Frontal cortex (tissue), 3 donors: ENCODE measurements at regions not wholly inside any gene's neighbourhood (a gene's known extent, or its start where the extent isn't known, plus 50 kb on each side); places are given as distances from the start of the nearest gene placed in this dataset.
"Not testable (repeated sequence)": the region's sequence is repeated elsewhere in the genome, so short reads cannot be mapped to it uniquely, and the experiment has no call there.

Experiments used
- DNase-seq, 2 donors: peaks; one replicate each; pipeline ENCODE4 v3.0.0; 2012; ENCODE audit warnings: low spot score in 2 of 2
- FAIRE-seq: peaks from 2 replicates; lab custom pipeline; 2012; peaks lifted over from hg19 to GRCh38; lab: Jason Lieb, UNC
- donor health status: control.
- donor health status: control.
- donor health status: control.

GRCh38 chr9:39632071-39632470 is 276.6 kb downstream of the SPATA31A1 start:
- not testable (repeated sequence) for FAIRE-seq, DNase-seq

GRCh38 chr9:39649029-39649428 is 293.6 kb downstream of the SPATA31A1 start:
- not testable (repeated sequence) for DNase-seq, FAIRE-seq

DNA sequence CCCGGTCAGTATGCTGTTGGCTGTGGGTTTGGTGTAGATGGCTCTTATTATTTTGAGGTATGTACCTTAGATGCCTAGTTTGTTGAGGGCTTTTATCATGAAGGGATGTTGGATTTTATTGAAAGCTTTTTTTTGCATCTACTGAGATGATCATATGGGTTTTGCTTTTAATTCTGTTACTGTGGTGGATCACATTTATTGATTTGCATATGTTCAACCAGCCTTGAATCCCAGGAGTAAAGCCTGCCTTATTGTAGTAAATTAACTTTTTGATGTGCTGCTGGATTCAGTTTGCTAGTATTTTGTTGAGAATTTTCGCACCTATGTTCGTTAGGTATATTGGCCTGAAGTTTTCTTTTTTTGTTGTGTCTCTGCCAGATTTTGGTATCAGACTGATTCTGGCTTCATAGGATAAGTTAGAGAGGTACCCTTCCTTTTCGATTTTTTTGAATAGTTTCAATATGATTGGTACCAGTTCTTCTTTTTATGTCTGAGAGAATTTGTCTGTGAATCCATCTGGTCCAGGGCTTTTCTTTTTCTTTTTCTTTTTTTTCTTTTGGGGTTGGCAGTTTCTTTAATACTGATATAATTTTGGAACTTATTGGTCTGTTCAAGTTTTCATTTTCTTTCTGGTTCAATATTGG is 301.6 kb downstream of the SPATA31A1 start:
- not testable (repeated sequence) for FAIRE-seq, DNase-seq

- not testable (repeated sequence) for FAIRE-seq
These were observed 307.6 kb downstream of the SPATA31A1 start for GRCh38 chr9:39663020-39663419.

GRCh38 chr9:39663713-39664112 is 308.2 kb downstream of the SPATA31A1 start:
- not testable (repeated sequence) for FAIRE-seq, DNase-seq

More at GRCh38 chr9:39663020-39663419, 307.6 kb downstream of the SPATA31A1 start:
- not testable (repeated sequence) for DNase-seq

DNA sequence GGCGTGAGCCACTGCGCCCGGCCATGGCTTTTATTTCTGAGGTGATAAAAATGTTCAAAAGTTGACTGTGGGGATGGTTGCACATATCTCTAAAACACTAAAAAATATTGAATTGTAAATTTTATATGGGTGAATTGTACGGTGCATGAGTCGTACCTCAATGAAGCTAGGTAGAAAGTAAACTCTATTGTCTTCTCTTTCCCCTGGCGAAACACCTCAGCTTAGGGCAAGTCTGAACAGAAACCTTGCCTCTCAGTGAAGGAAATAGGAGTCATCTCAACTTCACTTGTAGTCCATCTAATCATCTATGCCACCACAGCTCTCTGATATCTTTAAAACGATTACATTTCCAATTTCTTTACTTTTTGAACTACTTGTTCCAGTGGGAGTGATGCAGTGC is 309.6 kb downstream of the SPATA31A1 start:
- FAIRE-seq, DNase-seq: not testable (repeated sequence)

GRCh38 chr9:39674437-39675210 is 319.2 kb downstream of the SPATA31A1 start:
- not testable (repeated sequence) for FAIRE-seq, DNase-seq

DNA sequence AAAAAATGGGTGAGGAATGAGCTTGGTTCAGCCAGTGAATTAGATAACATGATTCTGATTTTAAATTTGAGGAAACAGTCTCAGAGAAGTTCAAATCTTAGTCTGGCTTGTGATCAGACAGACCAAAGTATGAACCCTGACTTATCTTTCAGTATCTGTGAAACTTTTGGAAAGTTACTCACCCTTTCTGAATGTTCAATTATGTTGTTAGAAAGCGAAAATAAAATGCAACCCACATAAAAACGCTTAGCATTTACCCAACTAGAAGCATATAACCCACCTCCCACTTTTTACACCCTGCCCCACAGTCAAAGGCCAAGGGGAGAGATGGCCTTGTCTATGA is 319.7 kb downstream of the SPATA31A1 start:
- FAIRE-seq, DNase-seq: not testable (repeated sequence)

GRCh38 chr9:39678534-39679263 is 323.2 kb downstream of the SPATA31A1 start:
- not testable (repeated sequence) for FAIRE-seq

GRCh38 chr9:39680694-39681401 is 325.4 kb downstream of the SPATA31A1 start:
- FAIRE-seq = not testable (repeated sequence)

More at GRCh38 chr9:39678534-39679263, 323.2 kb downstream of the SPATA31A1 start:
- DNase-seq = not testable (repeated sequence)

GRCh38 chr9:39728862-39729261 is 373.4 kb downstream of the SPATA31A1 start:
- not testable (repeated sequence) for DNase-seq, FAIRE-seq

More at GRCh38 chr9:39680694-39681401, 325.4 kb downstream of the SPATA31A1 start:
- DNase-seq = not testable (repeated sequence)

DNA sequence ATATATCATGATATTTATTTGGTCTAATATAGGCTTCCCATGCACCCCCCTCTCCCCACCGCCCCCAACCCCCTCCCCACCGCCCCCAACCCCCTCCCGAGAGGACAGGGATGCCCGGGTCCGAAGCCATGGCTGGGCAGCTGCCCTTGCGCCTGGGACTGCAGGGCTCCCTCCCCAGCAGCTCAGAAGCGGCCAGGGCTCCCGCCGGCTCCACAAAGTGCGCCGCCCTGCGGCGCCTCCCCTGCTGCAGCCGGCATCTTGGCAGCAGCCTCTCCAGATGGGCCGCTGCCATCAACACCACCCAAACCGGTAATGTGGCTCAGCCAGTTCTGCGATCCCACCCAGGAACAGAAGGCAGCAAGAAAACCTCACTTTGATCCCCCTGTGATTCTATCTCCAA is 389.4 kb downstream of the SPATA31A1 start:
- DNase-seq, FAIRE-seq: not testable (repeated sequence)

DNA sequence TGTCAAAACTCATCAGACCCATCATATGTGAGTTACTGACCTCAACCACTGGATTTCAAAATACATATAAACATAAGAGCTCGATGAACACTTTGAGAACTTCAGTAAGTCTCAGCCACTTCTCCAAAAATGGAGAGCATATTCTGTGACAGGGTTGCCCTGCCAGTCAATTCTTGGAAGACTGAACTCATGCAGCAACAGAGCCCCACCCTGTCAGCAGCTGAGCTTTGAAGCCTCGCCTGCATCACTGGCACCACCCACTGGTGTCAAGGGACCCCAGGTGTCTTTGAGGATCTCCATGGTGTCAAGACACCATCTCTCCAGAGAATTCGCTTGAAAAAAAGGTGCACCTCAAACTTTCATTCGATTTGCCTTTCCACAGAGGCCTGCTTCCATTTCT is 420.1 kb downstream of the SPATA31A1 start:
- FAIRE-seq = not testable (repeated sequence)

GRCh38 chr9:39791356-39791755 is 435.9 kb downstream of the SPATA31A1 start:
- FAIRE-seq, DNase-seq: not testable (repeated sequence)

More for the DNA sequence above, 420.1 kb downstream of the SPATA31A1 start:
- DNase-seq = not testable (repeated sequence)

DNA sequence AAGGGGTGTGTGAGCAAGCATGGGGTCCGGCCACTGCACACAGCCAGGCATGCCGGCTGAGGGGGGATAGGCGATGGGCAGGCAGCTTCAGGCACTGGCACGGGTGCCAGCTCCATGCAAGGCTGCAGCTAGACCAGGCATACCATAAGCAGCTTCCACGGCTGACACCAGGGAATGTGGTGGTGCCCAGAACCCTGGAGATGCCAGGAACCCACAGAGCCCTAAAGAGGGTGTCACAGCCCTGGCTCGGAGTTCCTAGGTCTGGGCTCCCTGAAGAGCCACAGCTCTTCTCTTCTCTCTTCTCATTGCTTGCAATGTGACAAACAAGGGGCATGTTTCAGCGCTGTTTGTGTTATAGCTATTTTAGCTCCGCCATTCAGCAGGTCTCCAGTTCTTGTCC is 442.5 kb downstream of the SPATA31A1 start:
- not testable (repeated sequence) for FAIRE-seq, DNase-seq

DNA sequence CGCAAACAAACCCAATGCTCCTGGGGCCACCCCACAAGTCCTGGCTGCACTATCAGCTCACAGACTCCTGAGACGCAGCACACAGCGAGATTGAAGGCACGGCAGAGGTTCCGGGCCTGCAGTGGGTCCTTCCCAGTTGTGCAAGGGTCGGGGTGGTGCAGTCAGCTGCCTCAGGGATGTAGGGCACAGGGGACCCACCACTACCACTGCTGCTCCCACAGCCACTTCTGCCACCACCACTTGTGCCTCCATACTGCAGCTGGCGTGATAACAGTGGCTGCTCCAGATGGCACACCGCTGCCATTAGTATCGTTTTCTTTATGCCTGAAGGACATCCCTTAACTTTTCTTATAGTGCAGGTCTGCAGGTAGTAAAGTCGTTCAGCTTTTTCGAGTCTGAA is 443.8 kb downstream of the SPATA31A1 start:
- DNase-seq, FAIRE-seq: not testable (repeated sequence)

DNA sequence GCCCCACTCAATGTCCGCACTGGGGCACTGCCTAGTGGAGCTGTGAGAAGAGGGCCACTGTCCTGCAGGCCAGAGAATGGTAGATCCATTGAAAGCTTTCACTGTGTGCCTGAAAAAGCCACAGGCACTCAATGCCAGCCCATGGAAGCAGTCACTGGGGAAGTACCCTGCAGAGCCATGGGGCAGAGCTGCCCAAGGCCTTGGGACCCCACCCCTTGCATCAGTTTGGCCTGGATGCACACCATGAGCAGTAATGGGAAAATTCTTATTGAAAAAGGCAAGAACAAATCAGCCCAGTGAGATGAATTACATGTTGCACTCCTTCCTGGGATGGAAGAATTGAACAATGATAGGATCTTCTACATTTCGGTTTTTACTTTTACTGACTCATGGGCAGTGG is 447.1 kb downstream of the SPATA31A1 start:
- FAIRE-seq = not testable (repeated sequence)

GRCh38 chr9:39809401-39810226 is 454.1 kb downstream of the SPATA31A1 start:
- not testable (repeated sequence) for FAIRE-seq, DNase-seq

More for the DNA sequence above, 447.1 kb downstream of the SPATA31A1 start:
- not testable (repeated sequence) for DNase-seq
